ENCODE measurements at regions not wholly inside any gene's neighbourhood (a gene's known extent, or its start where the extent isn't known, plus 50 kb on each side); places are given as distances from the start of the nearest gene placed in this dataset.

DNA sequence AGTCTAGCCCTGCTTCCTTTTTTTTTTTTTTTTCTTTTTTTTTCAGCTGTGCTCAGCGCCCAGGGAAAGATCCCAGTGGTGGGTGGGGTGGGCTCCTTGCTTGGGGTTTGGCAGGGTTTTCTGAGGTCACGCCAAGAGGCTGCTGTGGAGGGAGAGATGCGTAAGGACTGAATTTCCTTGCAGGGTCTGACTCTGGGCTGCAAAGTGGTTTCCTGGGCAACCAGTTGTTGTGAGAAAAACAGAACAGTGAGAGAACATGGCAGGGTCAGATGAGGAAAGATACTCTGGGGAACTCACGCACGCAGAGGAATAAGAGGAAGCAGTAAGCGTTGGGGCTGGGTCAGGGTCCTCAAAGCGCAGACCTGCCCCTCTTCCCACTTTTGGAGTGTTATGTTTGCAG lies 119.5 kb downstream of the IRF8 start:
- DNase-seq (ENCODE audit: low spot score), result no peak

GRCh38 chr16:86018941-86019340 lies 120.0 kb downstream of the IRF8 start:
- DNase-seq (ENCODE audit: low spot score), result no peak

DNA sequence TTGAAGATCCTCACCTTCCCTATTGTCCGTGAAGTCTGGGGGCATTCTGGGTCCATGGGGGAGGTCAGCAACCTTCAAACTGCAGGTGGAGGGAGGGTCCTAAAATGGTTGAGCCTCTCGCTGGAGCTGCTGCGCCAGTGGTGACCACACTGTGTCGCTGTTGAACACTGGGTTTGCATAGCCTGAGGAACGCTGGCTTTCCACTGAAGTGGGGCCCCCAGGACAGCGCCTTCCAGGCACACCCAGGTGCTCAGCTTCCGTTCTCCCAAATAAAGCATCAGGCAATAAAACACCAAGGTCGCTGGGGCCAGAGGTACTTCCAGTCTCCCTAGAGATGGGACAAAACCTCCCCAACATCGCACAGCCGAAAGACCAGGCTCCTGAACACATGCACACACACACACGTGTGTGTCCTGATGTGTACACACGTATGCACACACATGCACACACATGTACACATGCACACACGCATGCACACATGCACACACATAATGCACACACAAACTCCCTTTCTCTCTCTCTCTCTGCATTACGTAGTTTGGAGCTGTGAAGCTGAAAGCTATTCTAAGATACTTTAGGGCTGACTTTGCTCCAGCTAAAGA lies 120.6 kb downstream of the IRF8 start:
- no peak for DNase-seq (ENCODE audit: low spot score)

DNA sequence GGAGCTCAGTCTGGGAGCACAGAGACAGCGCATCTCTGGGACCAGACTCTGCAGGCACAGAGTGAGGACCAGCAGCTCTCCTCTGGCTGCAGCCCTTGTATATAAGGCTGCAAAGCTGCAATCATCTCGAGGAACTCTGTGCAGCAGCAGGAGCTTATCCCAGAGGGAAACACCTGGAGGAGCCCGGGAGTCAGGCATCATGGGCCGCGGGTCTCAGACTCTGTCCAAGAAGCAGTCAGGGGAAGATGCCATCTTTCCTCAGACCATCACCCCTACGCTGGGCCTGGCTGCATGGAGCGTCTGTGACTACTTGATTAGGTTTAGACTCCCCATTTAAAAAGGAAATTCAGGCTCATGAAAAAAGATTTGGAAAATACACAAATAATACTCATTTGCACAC lies 122.0 kb downstream of the IRF8 start:
- no peak for DNase-seq (ENCODE audit: low spot score)

GRCh38 chr16:86022381-86022960 lies 123.5 kb downstream of the IRF8 start:
- DNase-seq (ENCODE audit: low spot score), result no peak

- DNase-seq (ENCODE audit: low spot score), result no peak
Observed at GRCh38 chr16:86024210-86024609, 125.2 kb downstream of the IRF8 start.

- DNase-seq (ENCODE audit: low spot score), result no peak
Observed at GRCh38 chr16:86025706-86026105, 126.7 kb downstream of the IRF8 start.

DNA sequence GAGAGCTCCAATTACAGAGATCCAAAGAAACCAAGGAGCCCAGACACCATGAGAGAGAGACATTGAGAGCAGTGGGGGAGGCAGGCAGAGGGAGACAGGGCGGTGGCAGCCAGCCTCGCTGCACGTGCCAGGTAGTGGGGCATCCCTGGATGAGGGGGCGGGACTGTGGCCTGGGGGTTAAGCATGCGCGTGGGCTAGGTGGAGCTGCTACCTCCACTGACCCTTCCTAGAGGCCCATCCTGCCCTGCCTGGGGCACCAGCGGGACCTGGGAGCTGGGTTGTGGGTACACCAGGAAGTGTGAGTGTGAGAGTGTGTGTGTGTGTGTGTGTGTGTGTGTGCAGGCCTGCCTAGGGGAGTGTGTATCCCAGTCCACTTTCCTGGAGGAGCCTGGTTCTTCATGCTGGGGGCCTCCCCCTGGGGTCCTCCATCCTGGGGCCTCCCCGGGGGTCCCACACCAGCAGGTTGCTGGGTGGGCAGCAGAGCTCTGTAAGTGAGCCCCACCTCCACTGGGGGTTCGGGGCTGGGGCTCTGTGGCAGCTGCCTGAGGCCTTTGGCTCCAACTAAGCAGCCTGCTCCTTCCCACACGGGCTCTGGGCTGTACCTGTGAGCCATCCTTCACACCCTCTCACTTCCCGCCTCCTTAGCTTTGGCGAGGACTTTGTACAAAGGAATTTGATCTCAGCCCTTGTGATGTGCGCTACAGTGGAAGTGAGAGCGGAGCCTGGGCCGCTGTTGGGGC lies 127.4 kb downstream of the IRF8 start:
- DNase-seq (ENCODE audit: low spot score), result no peak

DNA sequence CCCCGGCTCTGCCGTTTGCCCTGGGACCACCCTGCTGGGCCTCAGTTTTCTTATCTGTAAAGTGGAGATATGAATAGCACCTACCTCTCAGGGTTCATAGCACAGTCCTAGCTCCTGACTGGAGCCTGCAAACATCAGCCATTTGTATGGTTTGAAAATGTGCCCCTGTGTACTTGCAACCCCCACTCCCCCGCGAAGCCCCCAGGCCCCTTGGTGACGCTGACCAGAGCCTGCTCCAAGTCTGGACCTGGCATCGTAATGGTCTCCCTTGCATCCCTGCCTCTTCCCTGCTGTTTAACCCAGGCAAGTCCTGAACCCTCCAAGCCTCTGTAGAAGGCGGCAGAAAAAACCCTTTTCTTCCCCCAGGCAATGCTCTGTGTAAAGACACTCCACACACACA lies 128.0 kb downstream of the IRF8 start:
- no peak for DNase-seq (ENCODE audit: low spot score)

DNA sequence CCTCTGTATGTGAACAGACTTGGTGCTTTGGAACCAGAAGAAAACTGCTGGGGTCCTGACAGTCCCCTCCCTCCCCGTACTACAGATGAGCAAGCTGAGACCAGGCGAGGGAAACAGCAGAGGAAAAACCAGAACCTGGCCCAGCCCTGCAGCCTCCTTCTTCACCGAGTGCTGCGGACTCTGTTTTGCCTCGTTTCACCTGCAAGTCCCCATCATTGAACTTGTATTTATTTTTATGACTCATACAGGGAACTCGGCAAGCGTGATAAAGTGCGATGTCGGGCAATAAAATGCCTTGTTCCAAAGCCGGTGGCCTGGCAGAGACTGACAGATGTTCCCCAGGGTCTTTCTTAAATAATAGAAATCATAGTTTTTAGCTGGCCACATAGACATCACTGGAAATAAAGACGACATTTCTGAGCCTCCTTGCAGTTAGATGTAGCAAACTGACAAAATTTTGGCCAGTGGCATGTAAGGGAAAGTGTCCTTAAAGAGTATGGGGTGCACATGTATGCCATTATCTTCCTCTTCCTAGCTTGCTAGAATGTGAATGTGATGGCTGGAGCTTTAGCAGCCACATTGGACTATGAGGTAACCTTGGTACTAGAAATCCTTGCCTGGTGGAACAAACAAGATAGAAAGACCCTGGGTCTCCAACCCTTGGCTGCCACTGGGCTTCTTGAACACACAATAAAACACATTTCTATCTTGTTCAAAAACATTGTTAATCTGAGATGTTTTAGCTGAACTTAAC lies 128.6 kb downstream of the IRF8 start:
- no peak for DNase-seq (ENCODE audit: low spot score)

GRCh38 chr16:86029131-86029741 lies 130.3 kb downstream of the IRF8 start:
- no peak for DNase-seq (ENCODE audit: low spot score)

DNA sequence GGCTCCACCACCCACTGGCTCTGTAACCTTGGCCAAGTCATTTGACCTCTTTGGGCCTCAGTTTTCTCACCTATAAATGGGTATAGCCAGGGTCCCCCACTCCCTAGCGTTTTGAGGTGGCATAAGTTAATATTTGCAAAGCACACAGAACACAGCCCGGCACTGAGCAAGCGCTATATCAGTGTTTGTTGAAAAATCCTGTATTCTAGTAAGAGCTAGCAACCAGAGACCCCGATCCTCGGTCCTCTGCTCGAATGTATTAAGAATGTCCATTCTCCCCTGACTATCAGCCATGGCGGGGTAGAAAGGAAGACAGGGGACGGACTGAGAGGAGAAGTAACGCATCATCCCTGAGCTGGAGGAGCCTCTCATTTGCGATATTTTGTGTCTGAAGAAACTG lies 131.2 kb downstream of the IRF8 start:
- DNase-seq (ENCODE audit: low spot score), result no peak

- DNase-seq (ENCODE audit: low spot score), result no peak
Observed at GRCh38 chr16:86031141-86031678, 132.2 kb downstream of the IRF8 start.

GRCh38 chr16:86033016-86033474 lies 134.1 kb downstream of the IRF8 start:
- DNase-seq (ENCODE audit: low spot score), result no peak

GRCh38 chr16:86033971-86034370 lies 135.0 kb downstream of the IRF8 start:
- no peak for DNase-seq (ENCODE audit: low spot score)

DNA sequence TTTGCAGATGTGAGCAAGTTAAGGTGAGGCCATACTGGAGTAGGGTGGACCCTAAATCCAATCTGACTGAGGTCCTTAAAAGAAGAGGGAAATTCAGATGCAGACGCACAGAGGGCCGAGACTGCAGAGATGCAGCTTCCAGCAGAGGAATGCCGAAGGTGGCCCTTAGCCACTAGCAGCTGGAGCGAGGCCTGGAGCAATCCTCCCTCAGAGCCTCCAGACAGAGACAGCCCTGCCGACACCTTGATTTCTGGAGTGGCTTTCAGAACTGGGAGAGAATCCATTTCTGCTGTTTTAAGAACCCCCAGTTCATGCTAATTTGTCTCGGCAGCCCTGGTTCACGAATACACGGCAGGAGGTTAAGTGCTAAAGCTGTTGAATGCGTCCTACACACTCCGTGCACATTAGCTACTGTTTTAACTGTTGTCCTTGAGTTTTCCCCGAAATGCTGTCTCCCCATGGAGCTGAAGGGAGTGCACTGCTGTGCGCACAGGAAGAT lies 135.5 kb downstream of the IRF8 start:
- no peak for DNase-seq (ENCODE audit: low spot score)

DNA sequence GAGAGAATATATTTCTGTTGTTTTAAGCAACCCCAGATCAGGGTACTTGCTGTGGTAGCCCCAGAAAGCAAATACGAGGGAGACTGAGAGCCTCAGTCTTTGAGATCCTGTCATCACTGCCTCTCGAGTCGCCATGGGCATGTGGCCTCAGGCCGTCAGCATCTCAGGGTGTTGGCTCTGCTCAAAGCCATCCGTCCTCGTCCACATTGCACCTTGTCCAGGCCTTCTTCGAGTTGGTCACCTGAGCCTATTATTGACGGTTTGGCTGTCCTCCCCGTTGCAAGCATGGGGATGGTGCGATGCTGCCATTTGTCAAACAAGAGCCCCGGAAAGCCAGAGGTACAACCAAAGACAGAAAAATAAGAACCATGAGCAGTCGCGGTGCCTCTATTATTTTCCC lies 136.9 kb downstream of the IRF8 start:
- no peak for DNase-seq (ENCODE audit: low spot score)

DNA sequence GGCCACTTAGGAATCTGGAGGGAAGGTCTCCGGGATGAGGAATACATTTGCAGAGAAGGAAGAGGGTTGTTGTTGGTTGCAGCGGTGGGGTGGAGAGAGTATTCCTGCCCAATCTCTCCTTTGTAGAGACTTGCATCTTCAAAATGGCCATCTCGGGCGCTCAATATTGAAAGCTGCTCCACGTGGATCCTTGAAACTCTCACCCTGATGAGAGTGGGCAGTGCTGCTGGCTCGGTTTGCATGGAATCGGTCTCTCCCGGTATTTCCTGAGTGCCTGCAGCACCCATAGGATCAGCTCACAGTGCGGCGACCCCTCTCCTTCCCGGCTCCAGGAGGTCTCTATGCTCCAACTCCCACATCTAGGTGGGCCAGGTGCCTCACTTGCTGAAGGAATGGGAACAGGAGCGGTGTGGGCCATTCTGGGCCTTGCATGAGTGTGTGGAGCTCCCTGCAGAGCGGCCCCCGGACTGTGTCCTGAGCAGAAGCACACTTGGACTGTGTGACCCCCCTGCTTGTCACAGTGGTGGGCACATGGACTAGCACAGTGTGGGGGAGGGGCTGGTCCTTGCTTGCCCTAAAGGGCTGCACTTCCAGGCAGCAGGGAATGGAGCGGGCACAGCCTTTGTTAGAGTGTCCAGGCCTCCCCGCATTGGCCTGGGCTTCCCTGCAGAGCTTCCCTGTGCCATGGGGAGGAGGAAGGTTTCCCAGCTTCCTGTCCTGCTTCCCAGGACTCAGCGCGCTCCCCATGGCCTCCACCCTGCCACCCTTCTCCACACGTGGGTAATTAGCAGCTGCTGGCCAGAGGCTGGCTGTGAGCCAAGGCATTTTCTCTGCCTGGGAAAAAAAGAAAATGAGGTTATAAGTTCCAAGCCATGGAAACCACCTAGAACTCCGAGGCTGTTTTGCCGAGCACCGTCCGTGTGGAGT lies 139.3 kb downstream of the IRF8 start:
- DNase-seq (ENCODE audit: low spot score), result no peak

DNA sequence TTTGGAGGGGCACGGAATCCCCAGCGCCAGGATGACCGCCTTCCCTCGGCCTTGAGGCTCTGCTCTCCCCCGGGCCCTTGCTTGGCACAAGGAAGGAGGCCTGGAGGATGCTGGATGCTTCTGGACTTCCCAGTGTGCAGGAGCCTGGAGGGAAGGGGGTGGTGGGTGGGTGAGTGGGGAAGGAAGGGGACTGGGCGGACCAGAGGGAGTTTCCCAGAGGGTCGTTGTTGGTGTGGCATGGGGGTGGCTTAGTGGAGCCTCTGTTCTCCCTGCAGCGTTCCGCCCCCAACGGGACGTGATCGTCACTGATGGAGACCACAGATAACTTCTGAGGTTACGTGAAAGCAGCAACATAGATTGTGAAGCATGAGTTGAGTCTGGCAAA lies 140.0 kb downstream of the IRF8 start:
- no peak for DNase-seq (ENCODE audit: low spot score)

- DNase-seq (ENCODE audit: low spot score), result no peak
Observed at GRCh38 chr16:86039606-86040005, 140.6 kb downstream of the IRF8 start.

DNA sequence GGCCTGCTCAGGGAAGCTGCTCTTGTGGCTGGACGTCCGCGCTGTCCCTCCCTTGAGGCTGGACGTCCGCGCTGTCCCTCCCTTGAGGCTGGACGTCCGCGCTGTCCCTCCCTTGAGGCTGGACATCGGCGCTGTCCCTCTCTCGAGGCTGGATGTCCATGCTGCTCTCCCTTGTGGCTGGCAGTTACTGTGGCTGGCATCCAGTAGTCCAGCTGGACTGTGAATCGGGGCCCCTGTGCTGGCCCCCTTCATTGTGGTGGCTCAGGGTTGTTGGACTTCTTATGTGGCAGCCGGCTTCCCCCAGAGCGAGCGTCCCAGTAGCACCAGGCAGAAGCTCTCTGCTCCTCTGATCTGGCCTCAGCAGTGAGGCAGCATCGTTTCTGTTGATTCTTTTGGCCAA lies 141.5 kb downstream of the IRF8 start:
- no peak for DNase-seq (ENCODE audit: low spot score)

Data from CD4-positive, alpha-beta T cell treated with Interleukin-6 at 100 ng/mL for 8 hours (primary cell).